HG03280 (cell line): ENCODE measurements at regions not wholly inside any gene's neighbourhood (a gene's known extent, or its start where the extent isn't known, plus 50 kb on each side); places are given as distances from the start of the nearest gene placed in this dataset.

Experiments
- ATAC-seq: cut with Tn5 transposase; IDR thresholded peaks from one replicate; pipeline ENCODE4 v1.9.1; 2021; ENCODE audit warnings: mild to moderate bottlenecking, moderate library complexity; ENCODE audit not compliant: unreplicated experiment

GRCh38 chr22:47569389-47570299 is 807.2 kb downstream of the TBC1D22A start:
- ATAC-seq, result no peak

- no peak for ATAC-seq
These were observed 806.2 kb downstream of the TBC1D22A start for GRCh38 chr22:47568700-47569099.

- no peak for ATAC-seq
These were observed 805.0 kb downstream of the TBC1D22A start for GRCh38 chr22:47567126-47568090.

GRCh38 chr22:47566491-47566890 is 804.0 kb downstream of the TBC1D22A start:
- no peak for ATAC-seq

GRCh38 chr22:47565607-47566006 is 803.2 kb downstream of the TBC1D22A start:
- no peak for ATAC-seq

- ATAC-seq, result no peak
These were observed 802.4 kb downstream of the TBC1D22A start for GRCh38 chr22:47564651-47565434.

- ATAC-seq, result no peak
These were observed 801.7 kb downstream of the TBC1D22A start for GRCh38 chr22:47564158-47564450.

GRCh38 chr22:47563406-47564157 is 801.1 kb downstream of the TBC1D22A start:
- ATAC-seq, result no peak

GRCh38 chr22:47561766-47562165 is 799.3 kb downstream of the TBC1D22A start:
- ATAC-seq, result no peak

- no peak for ATAC-seq
These were observed 798.7 kb downstream of the TBC1D22A start for GRCh38 chr22:47561115-47561675.

- ATAC-seq, result no peak
These were observed 796.6 kb downstream of the TBC1D22A start for GRCh38 chr22:47558828-47559700.

GRCh38 chr22:47556473-47556872 is 794.0 kb downstream of the TBC1D22A start:
- ATAC-seq, result no peak

- no peak for ATAC-seq
These were observed 791.0 kb downstream of the TBC1D22A start for GRCh38 chr22:47553436-47553835.

- no peak for ATAC-seq
These were observed 790.2 kb downstream of the TBC1D22A start for GRCh38 chr22:47552541-47553205.

- no peak for ATAC-seq
These were observed 789.6 kb downstream of the TBC1D22A start for GRCh38 chr22:47552024-47552423.

- ATAC-seq, result no peak
These were observed 789.0 kb downstream of the TBC1D22A start for GRCh38 chr22:47551431-47551775.

GRCh38 chr22:47550524-47551430 is 788.3 kb downstream of the TBC1D22A start:
- ATAC-seq, result no peak
